ENCODE measurements at regions not wholly inside any gene's neighbourhood (a gene's known extent, or its start where the extent isn't known, plus 50 kb on each side); places are given as distances from the start of the nearest gene placed in this dataset.

- no peak for FAIRE-seq
- no peak for DNase-seq (ENCODE audit: insufficient read length, low spot score)
Measured at GRCh38 chr5:118258223-118258622, 730.1 kb downstream of the DTWD2 start.

DNA sequence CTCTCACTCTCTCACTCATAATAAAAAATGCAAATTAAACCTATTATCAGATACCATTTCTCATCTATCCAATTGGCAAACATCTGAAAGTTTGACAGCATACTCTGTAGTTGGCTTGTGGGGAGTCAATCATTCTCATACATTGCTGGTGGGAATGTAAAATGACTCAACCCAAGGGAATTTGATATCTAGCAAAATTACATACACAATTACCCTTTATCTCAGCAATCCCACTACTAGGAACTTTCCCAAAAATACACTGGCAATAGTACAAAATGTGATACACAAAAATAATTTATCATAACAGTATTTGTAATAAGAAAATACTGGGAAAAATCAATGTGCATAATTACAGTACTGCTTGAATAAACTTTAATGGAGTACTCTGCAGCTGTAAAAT is 731.3 kb downstream of the DTWD2 start:
- FAIRE-seq (no peak), DNase-seq (ENCODE audit: insufficient read length, low spot score) (no peak)
- TF ChIP-seq TAF1 (IDR thresholded peaks at IDR 0.05; ENCODE audit: low read depth, low read length), result no peak
- no peak for TF ChIP-seq SPI1 (IDR thresholded peaks at IDR 0.05; ENCODE audit: low read depth, low read length)
- no peak for TF ChIP-seq POU2F2 (IDR thresholded peaks at IDR 0.05; ENCODE audit: low read depth, low read length)
- no peak for TF ChIP-seq PAX5 (IDR thresholded peaks at IDR 0.05; ENCODE audit: insufficient read depth, low read length, severe bottlenecking)
- no peak for TF ChIP-seq POLR2A (IDR thresholded peaks at IDR 0.05; ENCODE audit: low read depth, low read length)
- TF ChIP-seq POLR2AphosphoS5 (IDR thresholded peaks at IDR 0.05; ENCODE audit: low read depth, low read length), result no peak

More at GRCh38 chr5:118258223-118258622, 730.1 kb downstream of the DTWD2 start:
- TF ChIP-seq PAX5 (IDR thresholded peaks at IDR 0.05; ENCODE audit: insufficient read depth, low read length, severe bottlenecking) (no peak), TAF1 (IDR thresholded peaks at IDR 0.05; ENCODE audit: low read depth, low read length) (no peak), POLR2A (IDR thresholded peaks at IDR 0.05; ENCODE audit: low read depth, low read length) (no peak), POLR2AphosphoS5 (IDR thresholded peaks at IDR 0.05; ENCODE audit: low read depth, low read length) (no peak)

- TF ChIP-seq POLR2AphosphoS5 (IDR thresholded peaks at IDR 0.05; ENCODE audit: low read depth, low read length) (no peak), POU2F2 (IDR thresholded peaks at IDR 0.05; ENCODE audit: low read depth, low read length) (no peak), TAF1 (IDR thresholded peaks at IDR 0.05; ENCODE audit: low read depth, low read length) (no peak), SPI1 (IDR thresholded peaks at IDR 0.05; ENCODE audit: low read depth, low read length) (no peak), POLR2A (IDR thresholded peaks at IDR 0.05; ENCODE audit: low read depth, low read length) (no peak), PAX5 (IDR thresholded peaks at IDR 0.05; ENCODE audit: insufficient read depth, low read length, severe bottlenecking) (no peak)
- FAIRE-seq, result no peak
- no peak for DNase-seq (ENCODE audit: insufficient read length, low spot score)
Measured at GRCh38 chr5:118253225-118254061, 734.9 kb downstream of the DTWD2 start.

GRCh38 chr5:118249386-118249785 is 739.0 kb downstream of the DTWD2 start:
- FAIRE-seq (no peak), DNase-seq (ENCODE audit: insufficient read length, low spot score) (no peak)
- TF ChIP-seq POU2F2 (IDR thresholded peaks at IDR 0.05; ENCODE audit: low read depth, low read length) (no peak), TAF1 (IDR thresholded peaks at IDR 0.05; ENCODE audit: low read depth, low read length) (no peak), SPI1 (IDR thresholded peaks at IDR 0.05; ENCODE audit: low read depth, low read length) (peak; percentile 48), POLR2A (IDR thresholded peaks at IDR 0.05; ENCODE audit: low read depth, low read length) (no peak), PAX5 (IDR thresholded peaks at IDR 0.05; ENCODE audit: insufficient read depth, low read length, severe bottlenecking) (no peak), POLR2AphosphoS5 (IDR thresholded peaks at IDR 0.05; ENCODE audit: low read depth, low read length) (no peak)

DNA sequence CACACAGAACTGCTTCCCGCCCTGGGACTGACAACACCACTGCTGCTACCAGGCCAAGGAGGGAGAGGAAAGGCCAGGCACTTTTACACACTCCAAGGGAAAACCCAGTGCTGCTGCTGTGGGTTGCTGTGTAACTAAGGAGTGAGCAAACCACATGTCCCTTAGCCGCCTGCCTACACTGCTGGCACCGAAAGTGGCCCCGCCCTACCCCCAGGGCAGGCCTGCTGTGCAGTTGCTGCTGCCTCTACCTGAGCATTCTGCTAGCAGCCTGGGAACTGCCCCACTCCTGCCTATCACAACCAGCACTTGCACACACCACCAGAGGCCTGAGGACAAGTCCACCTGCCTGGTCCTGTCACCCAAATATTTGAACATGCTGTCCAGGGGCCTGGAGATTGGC is 740.9 kb downstream of the DTWD2 start:
- no peak for DNase-seq (ENCODE audit: insufficient read length, low spot score)

DNA sequence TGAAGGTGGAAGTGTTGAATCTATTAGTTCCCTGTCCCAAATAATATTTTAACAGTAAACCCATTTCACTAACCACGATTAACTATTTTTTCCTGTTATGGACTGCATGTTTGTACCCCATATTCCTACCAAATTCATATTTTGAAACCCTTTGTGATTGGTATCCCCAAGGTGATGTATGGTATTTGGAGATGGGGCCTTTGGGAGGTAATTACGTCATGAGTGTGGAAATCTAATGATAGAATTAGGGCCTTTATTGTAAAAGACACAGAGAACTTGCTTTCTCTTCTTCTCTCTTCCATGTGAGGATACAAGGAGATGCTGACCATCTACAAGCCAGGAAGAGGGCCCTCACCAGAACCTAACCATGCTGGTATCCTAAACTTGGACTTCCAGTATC is 744.7 kb downstream of the DTWD2 start:
- FAIRE-seq (no peak), DNase-seq (ENCODE audit: insufficient read length, low spot score) (no peak)
- TF ChIP-seq POLR2AphosphoS5 (IDR thresholded peaks at IDR 0.05; ENCODE audit: low read depth, low read length) (no peak), SPI1 (IDR thresholded peaks at IDR 0.05; ENCODE audit: low read depth, low read length) (no peak), PAX5 (IDR thresholded peaks at IDR 0.05; ENCODE audit: insufficient read depth, low read length, severe bottlenecking) (no peak), POU2F2 (IDR thresholded peaks at IDR 0.05; ENCODE audit: low read depth, low read length) (no peak), POLR2A (IDR thresholded peaks at IDR 0.05; ENCODE audit: low read depth, low read length) (no peak), TAF1 (IDR thresholded peaks at IDR 0.05; ENCODE audit: low read depth, low read length) (no peak)

More for the DNA sequence above, 740.9 kb downstream of the DTWD2 start:
- TF ChIP-seq POLR2A (IDR thresholded peaks at IDR 0.05; ENCODE audit: low read depth, low read length) (no peak), SPI1 (IDR thresholded peaks at IDR 0.05; ENCODE audit: low read depth, low read length) (no peak), TAF1 (IDR thresholded peaks at IDR 0.05; ENCODE audit: low read depth, low read length) (no peak), PAX5 (IDR thresholded peaks at IDR 0.05; ENCODE audit: insufficient read depth, low read length, severe bottlenecking) (no peak), POLR2AphosphoS5 (IDR thresholded peaks at IDR 0.05; ENCODE audit: low read depth, low read length) (no peak), POU2F2 (IDR thresholded peaks at IDR 0.05; ENCODE audit: low read depth, low read length) (no peak)
- FAIRE-seq, result no peak

DNA sequence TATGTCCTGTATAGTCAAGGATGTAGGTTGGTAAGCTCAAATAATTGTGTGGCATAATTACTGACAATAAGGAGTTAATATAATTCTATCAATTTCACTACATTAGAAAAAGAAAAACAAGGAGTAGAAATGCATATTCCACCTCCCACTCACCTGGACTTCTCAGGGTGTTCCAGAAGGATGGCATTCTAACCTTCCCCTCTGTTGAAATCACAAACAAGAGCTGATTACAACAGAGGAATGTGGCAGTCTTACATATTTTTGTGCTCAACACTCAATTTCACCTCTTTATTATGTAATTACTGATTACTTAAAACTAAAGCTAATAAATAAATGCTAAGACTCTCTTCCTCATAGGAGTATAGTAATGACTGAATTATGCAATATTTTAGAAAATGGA is 745.3 kb downstream of the DTWD2 start:
- TF ChIP-seq POU2F2 (IDR thresholded peaks at IDR 0.05; ENCODE audit: low read depth, low read length), result no peak
- TF ChIP-seq SPI1 (IDR thresholded peaks at IDR 0.05; ENCODE audit: low read depth, low read length), result no peak
- TF ChIP-seq POLR2AphosphoS5 (IDR thresholded peaks at IDR 0.05; ENCODE audit: low read depth, low read length), result no peak
- no peak for TF ChIP-seq POLR2A (IDR thresholded peaks at IDR 0.05; ENCODE audit: low read depth, low read length)
- no peak for TF ChIP-seq PAX5 (IDR thresholded peaks at IDR 0.05; ENCODE audit: insufficient read depth, low read length, severe bottlenecking)
- TF ChIP-seq TAF1 (IDR thresholded peaks at IDR 0.05; ENCODE audit: low read depth, low read length), result no peak
- DNase-seq (ENCODE audit: insufficient read length, low spot score) (no peak), FAIRE-seq (no peak)

- peak; percentile 21; the same call in 1 of the 2 replicates for TF ChIP-seq SPI1 (IDR thresholded peaks at IDR 0.05; ENCODE audit: low read depth, low read length)
- no peak for TF ChIP-seq TAF1 (IDR thresholded peaks at IDR 0.05; ENCODE audit: low read depth, low read length)
- TF ChIP-seq PAX5 (IDR thresholded peaks at IDR 0.05; ENCODE audit: insufficient read depth, low read length, severe bottlenecking), result no peak
- FAIRE-seq (no peak), DNase-seq (ENCODE audit: insufficient read length, low spot score) (no peak)
Measured at GRCh38 chr5:118236108-118236849, 752.1 kb downstream of the DTWD2 start.

GRCh38 chr5:118233606-118234005 is 754.7 kb downstream of the DTWD2 start:
- FAIRE-seq (no peak), DNase-seq (ENCODE audit: insufficient read length, low spot score) (no peak)
- no peak for TF ChIP-seq POU2F2 (IDR thresholded peaks at IDR 0.05; ENCODE audit: low read depth, low read length)
- TF ChIP-seq PAX5 (IDR thresholded peaks at IDR 0.05; ENCODE audit: insufficient read depth, low read length, severe bottlenecking), result no peak
